ENCODE measurements at regions not wholly inside any gene's neighbourhood (a gene's known extent, or its start where the extent isn't known, plus 50 kb on each side); places are given as distances from the start of the nearest gene placed in this dataset.

DNA sequence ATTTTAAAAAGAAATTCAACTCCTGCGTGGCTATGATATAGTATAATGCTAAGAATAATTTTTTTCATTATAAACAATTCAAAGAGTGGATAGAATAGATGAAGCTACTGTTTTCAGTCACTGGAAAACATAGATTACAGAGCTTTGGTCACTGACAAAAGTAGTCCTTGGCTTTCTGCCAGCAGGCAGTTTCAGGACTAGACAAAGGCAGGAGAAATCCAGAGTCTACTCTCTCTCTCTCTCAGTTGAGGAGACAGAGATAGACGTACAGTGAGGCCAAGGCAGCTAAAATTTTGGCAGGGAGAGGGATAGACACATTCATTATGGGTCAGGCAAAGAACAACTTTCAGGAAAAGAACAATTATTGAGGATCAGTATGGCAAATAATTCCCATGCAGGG, 491.4 kb upstream of the CRIM1 start:
- TF ChIP-seq, protein P1, sequence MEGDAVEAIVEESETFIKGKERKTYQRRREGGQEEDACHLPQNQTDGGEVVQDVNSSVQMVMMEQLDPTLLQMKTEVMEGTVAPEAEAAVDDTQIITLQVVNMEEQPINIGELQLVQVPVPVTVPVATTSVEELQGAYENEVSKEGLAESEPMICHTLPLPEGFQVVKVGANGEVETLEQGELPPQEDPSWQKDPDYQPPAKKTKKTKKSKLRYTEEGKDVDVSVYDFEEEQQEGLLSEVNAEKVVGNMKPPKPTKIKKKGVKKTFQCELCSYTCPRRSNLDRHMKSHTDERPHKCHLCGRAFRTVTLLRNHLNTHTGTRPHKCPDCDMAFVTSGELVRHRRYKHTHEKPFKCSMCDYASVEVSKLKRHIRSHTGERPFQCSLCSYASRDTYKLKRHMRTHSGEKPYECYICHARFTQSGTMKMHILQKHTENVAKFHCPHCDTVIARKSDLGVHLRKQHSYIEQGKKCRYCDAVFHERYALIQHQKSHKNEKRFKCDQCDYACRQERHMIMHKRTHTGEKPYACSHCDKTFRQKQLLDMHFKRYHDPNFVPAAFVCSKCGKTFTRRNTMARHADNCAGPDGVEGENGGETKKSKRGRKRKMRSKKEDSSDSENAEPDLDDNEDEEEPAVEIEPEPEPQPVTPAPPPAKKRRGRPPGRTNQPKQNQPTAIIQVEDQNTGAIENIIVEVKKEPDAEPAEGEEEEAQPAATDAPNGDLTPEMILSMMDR (IDR thresholded peaks at IDR 0.05), result no peak
- TF ChIP-seq POLR2A (IDR thresholded peaks at IDR 0.05), result no peak

Measured in tibial nerve (tissue), 3 donors.